Calu3 (cell line): ENCODE measurements at regions not wholly inside any gene's neighbourhood (a gene's known extent, or its start where the extent isn't known, plus 50 kb on each side); places are given as distances from the start of the nearest gene placed in this dataset.

Experiments
- BruUV-seq: library from RNA; stranded (reverse); fragments of 400-500 nt; replicated peaks from 2 replicates; lab custom pipeline; 2021; lab: Mats Ljungman, UMichigan
- CTCF ChIA-PET: fragments of 300-600 bp; sonication (Branson Sonifier 250); formaldehyde crosslinking; loops from one replicate; lab custom pipeline; 2022; ENCODE audit warnings: antibody characterized with exemption; lab: Charles Lee
- DNase-seq: peaks from one replicate; pipeline ENCODE4 v3.0.0; 2022
- H3K27ac Mint-ChIP-seq: one replicate; pipeline ENCODE4 v1.8.0; 2022; ENCODE audit warnings: mixed read lengths; ENCODE audit not compliant: unreplicated experiment
- H3K27me3 Mint-ChIP-seq: one replicate; pipeline ENCODE4 v1.8.0; 2022; ENCODE audit warnings: mixed read lengths; ENCODE audit not compliant: unreplicated experiment
- H3K36me3 Mint-ChIP-seq: one replicate; pipeline ENCODE4 v1.8.0; 2022; ENCODE audit warnings: mild to moderate bottlenecking, moderate library complexity, mixed read lengths; ENCODE audit not compliant: insufficient read depth, unreplicated experiment
- H3K4me1 Mint-ChIP-seq: one replicate; pipeline ENCODE4 v1.8.0; 2022; ENCODE audit warnings: mild to moderate bottlenecking, low read depth, mixed read lengths; ENCODE audit not compliant: unreplicated experiment
- H3K4me3 Mint-ChIP-seq: one replicate; pipeline ENCODE4 v1.8.0; 2022; ENCODE audit warnings: mild to moderate bottlenecking, low read depth, moderate library complexity, mixed read lengths; ENCODE audit not compliant: unreplicated experiment
- H3K9me3 Mint-ChIP-seq: one replicate; pipeline ENCODE4 v1.8.0; 2022; ENCODE audit warnings: low read depth, mixed read lengths; ENCODE audit not compliant: unreplicated experiment
- intact Hi-C: fragments of 100-400 bp; cut with micrococcal nuclease; formaldehyde crosslinking; loops from one replicate; pipeline ENCODE4 v1.10.0; 2022; ENCODE audit not compliant: unreplicated experiment
- TF ChIP-seq, protein P1 (sequence below): fragments of 200-600 bp; IDR thresholded peaks from one replicate; pipeline ENCODE4 v1.8.0; 2022; ENCODE audit warnings: antibody characterized with exemption; ENCODE audit not compliant: unreplicated experiment

- BruUV-seq, result no TSS peak
- H3K9me3 Mint-ChIP-seq, result peaks cover 4% of the 10 kb centered on the region
- no peak overlapping the region for H3K4me3 Mint-ChIP-seq
- TF ChIP-seq, protein P1, sequence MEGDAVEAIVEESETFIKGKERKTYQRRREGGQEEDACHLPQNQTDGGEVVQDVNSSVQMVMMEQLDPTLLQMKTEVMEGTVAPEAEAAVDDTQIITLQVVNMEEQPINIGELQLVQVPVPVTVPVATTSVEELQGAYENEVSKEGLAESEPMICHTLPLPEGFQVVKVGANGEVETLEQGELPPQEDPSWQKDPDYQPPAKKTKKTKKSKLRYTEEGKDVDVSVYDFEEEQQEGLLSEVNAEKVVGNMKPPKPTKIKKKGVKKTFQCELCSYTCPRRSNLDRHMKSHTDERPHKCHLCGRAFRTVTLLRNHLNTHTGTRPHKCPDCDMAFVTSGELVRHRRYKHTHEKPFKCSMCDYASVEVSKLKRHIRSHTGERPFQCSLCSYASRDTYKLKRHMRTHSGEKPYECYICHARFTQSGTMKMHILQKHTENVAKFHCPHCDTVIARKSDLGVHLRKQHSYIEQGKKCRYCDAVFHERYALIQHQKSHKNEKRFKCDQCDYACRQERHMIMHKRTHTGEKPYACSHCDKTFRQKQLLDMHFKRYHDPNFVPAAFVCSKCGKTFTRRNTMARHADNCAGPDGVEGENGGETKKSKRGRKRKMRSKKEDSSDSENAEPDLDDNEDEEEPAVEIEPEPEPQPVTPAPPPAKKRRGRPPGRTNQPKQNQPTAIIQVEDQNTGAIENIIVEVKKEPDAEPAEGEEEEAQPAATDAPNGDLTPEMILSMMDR, result no peak
- CTCF ChIA-PET, result no interaction called here
- H3K27ac Mint-ChIP-seq, result no peak overlapping the region
- no peaks in the 10 kb centered on the region for H3K4me1 Mint-ChIP-seq
- no peak for DNase-seq
- H3K36me3 Mint-ChIP-seq, result no peaks in the 10 kb centered on the region
- peaks cover 88% of the 10 kb centered on the region for H3K27me3 Mint-ChIP-seq
- intact Hi-C loops, result no loop called here
Observed at GRCh38 chr14:104505085-104506074, 74.2 kb upstream of the C14orf180 start.

- H3K4me3 Mint-ChIP-seq, result no peak overlapping the region
- no peak overlapping the region for H3K27ac Mint-ChIP-seq
- no peak for DNase-seq
- H3K27me3 Mint-ChIP-seq, result peaks cover 89% of the 10 kb centered on the region
- H3K4me1 Mint-ChIP-seq, result no peaks in the 10 kb centered on the region
- CTCF ChIA-PET, result no interaction called here
- TF ChIP-seq, protein P1, result no peak
- intact Hi-C loops, result no loop called here
- no TSS peak for BruUV-seq
- H3K9me3 Mint-ChIP-seq, result peaks cover 4% of the 10 kb centered on the region
- H3K36me3 Mint-ChIP-seq, result no peaks in the 10 kb centered on the region
Observed at GRCh38 chr14:104506461-104507253, 72.9 kb upstream of the C14orf180 start.

DNA sequence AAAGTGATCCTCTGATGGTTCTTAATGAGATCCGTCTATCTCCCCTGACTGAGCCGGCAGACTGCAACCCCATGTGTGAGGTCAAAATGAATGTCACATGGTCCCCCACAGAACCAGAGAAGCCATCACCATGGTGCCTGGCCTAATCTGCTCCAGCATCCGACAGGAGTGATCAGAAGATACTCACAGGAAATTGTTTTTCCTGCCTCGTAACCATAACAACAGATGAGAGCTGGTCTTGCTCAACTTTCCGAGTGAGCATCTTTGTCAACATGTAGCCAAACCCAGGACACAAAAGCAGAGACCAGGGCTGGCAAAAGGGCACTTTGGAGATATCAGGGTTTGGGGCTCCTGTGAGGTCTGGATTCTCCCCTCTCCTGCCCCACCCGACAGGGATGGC, 72.1 kb upstream of the C14orf180 start:
- DNase-seq, result no peak
- H3K9me3 Mint-ChIP-seq, result peaks cover 3% of the 10 kb centered on the region
- no peak overlapping the region for H3K4me3 Mint-ChIP-seq
- H3K27me3 Mint-ChIP-seq, result peaks cover 91% of the 10 kb centered on the region
- no peak overlapping the region for H3K27ac Mint-ChIP-seq
- TF ChIP-seq, protein P1, result no peak
- H3K36me3 Mint-ChIP-seq, result no peaks in the 10 kb centered on the region
- CTCF ChIA-PET, result no interaction called here
- H3K4me1 Mint-ChIP-seq, result no peaks in the 10 kb centered on the region
- intact Hi-C loops, result no loop called here
- BruUV-seq, result no TSS peak

DNA sequence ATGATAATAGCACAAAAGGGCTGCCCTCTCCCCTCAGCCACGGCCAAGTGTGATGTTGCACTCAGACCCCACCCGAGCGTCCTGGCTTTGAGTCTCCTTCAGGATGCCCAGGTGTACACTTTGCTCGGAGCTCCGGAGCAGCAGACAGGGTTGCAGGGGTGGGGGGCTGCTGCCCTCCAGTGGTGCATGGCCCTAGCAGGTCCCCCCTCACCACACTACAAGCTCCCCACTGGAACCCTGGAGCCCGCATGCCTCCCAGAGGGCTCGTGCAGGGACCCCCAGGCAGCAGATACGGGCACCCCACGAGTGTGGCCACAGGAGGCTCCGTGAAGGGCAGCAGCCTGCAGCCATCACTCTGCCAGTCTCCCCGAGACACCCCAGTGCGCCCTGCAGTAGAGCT, 69.9 kb upstream of the C14orf180 start:
- DNase-seq, result no peak
- no peaks in the 10 kb centered on the region for H3K4me1 Mint-ChIP-seq
- H3K9me3 Mint-ChIP-seq, result no peaks in the 10 kb centered on the region
- TF ChIP-seq, protein P1, result no peak
- H3K27ac Mint-ChIP-seq, result no peak overlapping the region
- no TSS peak for BruUV-seq
- peaks cover 86% of the 10 kb centered on the region for H3K27me3 Mint-ChIP-seq
- intact Hi-C loops, result no loop called here
- no peaks in the 10 kb centered on the region for H3K36me3 Mint-ChIP-seq
- CTCF ChIA-PET, result interaction anchor here (1.4 kb wide), 1 partner anchor 55 kb away, joined by 3 read pairs; no protein-coding TSS in a partner anchor
- no peak overlapping the region for H3K4me3 Mint-ChIP-seq
